ENCODE measurements at regions not wholly inside any gene's neighbourhood (a gene's known extent, or its start where the extent isn't known, plus 50 kb on each side); places are given as distances from the start of the nearest gene placed in this dataset.

GRCh38 chr18:72128649-72129048 lies 415.5 kb downstream of the CBLN2 start:
- no TSS peak for BruUV-seq (replicated peaks)
- CTCF ChIA-PET, result no interaction called here

More at GRCh38 chr18:72128649-72129048, 415.5 kb downstream of the CBLN2 start:
- H3K4me3 ChIP-seq (replicated peaks in 1 of 2; ENCODE audit: low read depth in 1 of 2, low read length in 2 of 2), result no peak overlapping the region
- ChIA-PET POLR2A (no interaction called here), RAD21 (ENCODE audit: low non-redundant PET in 1 of 2, low total read pairs in 2 of 2, uncharacterized antibody in 2 of 2, unreplicated experiment in 2 of 2) (no interaction called here)
- H3K36me3 ChIP-seq (ENCODE audit: control insufficient read depth in 1 of 2, insufficient read depth in 2 of 2, low read length in 2 of 2), result no peaks in the 10 kb centered on the region
- intact Hi-C loops (cut with micrococcal nuclease), result no loop called here
- H3K27ac ChIP-seq (ENCODE audit: low read depth, low read length), result no peak overlapping the region
- H3K27me3 ChIP-seq (ENCODE audit: insufficient read depth, low read length), result no peaks in the 10 kb centered on the region
- H2AFZ ChIP-seq (ENCODE audit: low read depth, low read length, poor library complexity, severe bottlenecking), result no peak overlapping the region
- H3K79me2 ChIP-seq (ENCODE audit: insufficient read depth, low read length), result no peaks in the 10 kb centered on the region
- DNase-seq (ENCODE audit: low read depth, low spot score) (no peak), ATAC-seq (no peak)
- no peaks in the 10 kb centered on the region for H3K4me1 ChIP-seq (ENCODE audit: control insufficient read depth in 1 of 2, insufficient read depth in 2 of 2, low read length in 2 of 2)
- TF ChIP-seq EZH2phosphoT487 (IDR thresholded peaks at IDR 0.05; ENCODE audit: borderline replicate concordance), result no peak
- TF ChIP-seq POLR2AphosphoS5 (IDR thresholded peaks at IDR 0.05; ENCODE audit: low read depth, low read length), result no peak
- no peak for TF ChIP-seq ZNF274 (IDR thresholded peaks at IDR 0.05; ENCODE audit: low read depth, low read length)
- no peak for TF ChIP-seq ZBTB33 (IDR thresholded peaks at IDR 0.05; ENCODE audit: extremely low read depth, insufficient replicate concordance, low read length)
- TF ChIP-seq REST (IDR thresholded peaks at IDR 0.05; ENCODE audit: low read depth), result no peak
- no peak for TF ChIP-seq SIN3A (IDR thresholded peaks at IDR 0.05; ENCODE audit: low read depth)
- TF ChIP-seq CTCF (IDR thresholded peaks at IDR 0.05 in 2 of 3, conservative IDR thresholded peaks at IDR 0.05 in 1 of 3; ENCODE audit: borderline replicate concordance in 1 of 3, insufficient read depth in 1 of 3, low read depth in 2 of 3, low read length in 2 of 3), result no peak
- TF ChIP-seq SP1 (IDR thresholded peaks at IDR 0.05; ENCODE audit: low read depth), result no peak
- no peak for TF ChIP-seq EZH2 (IDR thresholded peaks at IDR 0.05)
- no peak for TF ChIP-seq RAD21 (IDR thresholded peaks at IDR 0.05; ENCODE audit: low read depth)
- no peak for TF ChIP-seq SRF (IDR thresholded peaks at IDR 0.05; ENCODE audit: low read depth)
- TF ChIP-seq EGR1 (IDR thresholded peaks at IDR 0.05; ENCODE audit: low read depth), result no peak
- TF ChIP-seq POLR2A (IDR thresholded peaks at IDR 0.05; ENCODE audit: borderline replicate concordance, extremely low read depth, insufficient read depth, insufficient read length), result no peak
- no peak for TF ChIP-seq JUND (IDR thresholded peaks at IDR 0.05)
- no peak for TF ChIP-seq TCF7L2 (IDR thresholded peaks at IDR 0.05; ENCODE audit: borderline replicate concordance, extremely low read depth, insufficient read depth, insufficient read length)
- no peak overlapping the region for H3K4me2 ChIP-seq (ENCODE audit: low read length)
- no peaks in the 10 kb centered on the region for H3K9me2 ChIP-seq (ENCODE audit: insufficient read depth)
- no peak overlapping the region for H3K9ac ChIP-seq (ENCODE audit: low read length)
- H4K20me1 ChIP-seq (ENCODE audit: insufficient read depth), result no peaks in the 10 kb centered on the region
- H3K9me3 ChIP-seq (ENCODE audit: control insufficient read depth in 1 of 2, insufficient read depth in 1 of 2, low read depth in 1 of 2, low read length in 2 of 2), result peaks cover 11 to 20% of the 10 kb centered on the region in 2 experiments; a peak in 2 of 4 replicates

Measured in HCT116 (cell line).